ENCODE measurements at regions not wholly inside any gene's neighbourhood (a gene's known extent, or its start where the extent isn't known, plus 50 kb on each side); places are given as distances from the start of the nearest gene placed in this dataset.
"Not testable (repeated sequence)": the region's sequence is repeated elsewhere in the genome, so short reads cannot be mapped to it uniquely, and the experiment has no call there.

GRCh38 chr1:214095896-214096295 lies 108.1 kb downstream of the PROX1 start:
- H3K27ac ChIP-seq (ENCODE audit: low read depth, low read length, poor library complexity, severe bottlenecking); H3K4me1 ChIP-seq (ENCODE audit: insufficient read depth, low read length, severe bottlenecking); H3K9ac ChIP-seq (ENCODE audit: low read length); H2AFZ ChIP-seq (ENCODE audit: low read length); H4K20me1 ChIP-seq (ENCODE audit: insufficient read depth, low read length); H3F3A ChIP-seq (ENCODE audit: insufficient read depth, low read length); H3K27me3 ChIP-seq (ENCODE audit: insufficient read depth, low read length); H3K9me3 ChIP-seq (ENCODE audit: low read length); H3K9me2 ChIP-seq (ENCODE audit: low read depth, low read length); H3K4me3 ChIP-seq (ENCODE audit: low read depth, low read length, poor library complexity, severe bottlenecking); H3K79me2 ChIP-seq (ENCODE audit: insufficient read depth, low read length); H3K36me3 ChIP-seq (ENCODE audit: insufficient read depth, low read length); H3K4me2 ChIP-seq (ENCODE audit: low read length): not testable (repeated sequence)

- Histone ChIP-seq H3K9ac (ENCODE audit: low read length) (no peak overlapping the region), H3K79me2 (ENCODE audit: insufficient read depth, low read length) (no peaks in the 10 kb centered on the region), H3K4me1 (ENCODE audit: insufficient read depth, low read length, severe bottlenecking) (no peaks in the 10 kb centered on the region), H3K27me3 (ENCODE audit: insufficient read depth, low read length) (no peaks in the 10 kb centered on the region; the same call in 1 of the 2 replicates), H3K9me2 (ENCODE audit: low read depth, low read length) (no peaks in the 10 kb centered on the region), H2AFZ (ENCODE audit: low read length) (no peak overlapping the region), H3K9me3 (ENCODE audit: low read length) (no peaks in the 10 kb centered on the region), H4K20me1 (ENCODE audit: insufficient read depth, low read length) (no peaks in the 10 kb centered on the region), H3F3A (ENCODE audit: insufficient read depth, low read length) (no peaks in the 10 kb centered on the region), H3K36me3 (ENCODE audit: insufficient read depth, low read length) (no peaks in the 10 kb centered on the region), H3K4me3 (ENCODE audit: low read depth, low read length, poor library complexity, severe bottlenecking) (no peak overlapping the region), H3K27ac (ENCODE audit: low read depth, low read length, poor library complexity, severe bottlenecking) (no peak overlapping the region), H3K4me2 (ENCODE audit: low read length) (no peak overlapping the region)
- TF ChIP-seq CTCF (IDR thresholded peaks at IDR 0.05; ENCODE audit: low read length) (no peak), EZH2 (IDR thresholded peaks at IDR 0.05; ENCODE audit: borderline replicate concordance, low read length) (no peak)
Measured at GRCh38 chr1:214101246-214101645, 113.5 kb downstream of the PROX1 start.

GRCh38 chr1:214101828-214102227 lies 114.1 kb downstream of the PROX1 start:
- Histone ChIP-seq H3F3A (ENCODE audit: insufficient read depth, low read length) (no peaks in the 10 kb centered on the region), H3K4me1 (ENCODE audit: insufficient read depth, low read length, severe bottlenecking) (no peaks in the 10 kb centered on the region), H3K36me3 (ENCODE audit: insufficient read depth, low read length) (no peaks in the 10 kb centered on the region), H3K9me3 (ENCODE audit: low read length) (no peaks in the 10 kb centered on the region), H2AFZ (ENCODE audit: low read length) (no peak overlapping the region), H3K9me2 (ENCODE audit: low read depth, low read length) (no peaks in the 10 kb centered on the region), H3K79me2 (ENCODE audit: insufficient read depth, low read length) (no peaks in the 10 kb centered on the region), H3K4me3 (ENCODE audit: low read depth, low read length, poor library complexity, severe bottlenecking) (no peak overlapping the region), H4K20me1 (ENCODE audit: insufficient read depth, low read length) (no peaks in the 10 kb centered on the region), H3K4me2 (ENCODE audit: low read length) (no peak overlapping the region), H3K27ac (ENCODE audit: low read depth, low read length, poor library complexity, severe bottlenecking) (no peak overlapping the region), H3K27me3 (ENCODE audit: insufficient read depth, low read length) (no peaks in the 10 kb centered on the region; the same call in 1 of the 2 replicates), H3K9ac (ENCODE audit: low read length) (no peak overlapping the region)
- no peak for TF ChIP-seq EZH2 (IDR thresholded peaks at IDR 0.05; ENCODE audit: borderline replicate concordance, low read length)
- TF ChIP-seq CTCF (IDR thresholded peaks at IDR 0.05; ENCODE audit: low read length), result no peak

- Histone ChIP-seq H3K9me3 (ENCODE audit: low read length) (no peaks in the 10 kb centered on the region), H3F3A (ENCODE audit: insufficient read depth, low read length) (no peaks in the 10 kb centered on the region), H2AFZ (ENCODE audit: low read length) (no peak overlapping the region), H3K36me3 (ENCODE audit: insufficient read depth, low read length) (no peaks in the 10 kb centered on the region), H3K4me1 (ENCODE audit: insufficient read depth, low read length, severe bottlenecking) (no peaks in the 10 kb centered on the region), H4K20me1 (ENCODE audit: insufficient read depth, low read length) (no peaks in the 10 kb centered on the region), H3K27ac (ENCODE audit: low read depth, low read length, poor library complexity, severe bottlenecking) (no peak overlapping the region), H3K4me2 (ENCODE audit: low read length) (no peak overlapping the region), H3K79me2 (ENCODE audit: insufficient read depth, low read length) (no peaks in the 10 kb centered on the region), H3K27me3 (ENCODE audit: insufficient read depth, low read length) (no peaks in the 10 kb centered on the region; the same call in 1 of the 2 replicates), H3K9me2 (ENCODE audit: low read depth, low read length) (no peaks in the 10 kb centered on the region), H3K9ac (ENCODE audit: low read length) (no peak overlapping the region), H3K4me3 (ENCODE audit: low read depth, low read length, poor library complexity, severe bottlenecking) (no peak overlapping the region)
- no peak for TF ChIP-seq EZH2 (IDR thresholded peaks at IDR 0.05; ENCODE audit: borderline replicate concordance, low read length)
- TF ChIP-seq CTCF (IDR thresholded peaks at IDR 0.05; ENCODE audit: low read length), result no peak
Measured at GRCh38 chr1:214102907-214103306, 115.1 kb downstream of the PROX1 start.

Data from OCI-LY1 (cell line).